Stimulated activated naive B cell treated with anti-CD40 and anti-IgM and Interleukin-4, amounts not matched to agents 10 μg/mL and 1 μg/mL and 100 μg/mL, for 72 hours (primary cell): ENCODE measurements at regions not wholly inside any gene's neighbourhood (a gene's known extent, or its start where the extent isn't known, plus 50 kb on each side); places are given as distances from the start of the nearest gene placed in this dataset.
A peak's percentile ranks its signal among the peaks of the same experiment; 100 is the strongest.
"Not testable (repeated sequence)": the region's sequence is repeated elsewhere in the genome, so short reads cannot be mapped to it uniquely, and the experiment has no call there.

Experiments used
- ATAC-seq, 2 donors: fragments of 150-1000 bp; cut with Tn5 transposase; replicated peaks; 2 replicates each; pipeline ENCODE4 v1.10.0; 2021; ENCODE audit warnings: moderate library complexity in 1 of 2
- DNase-seq: peaks from one replicate; pipeline ENCODE4 v3.0.0; 2021
- H3K27ac Mint-ChIP-seq: one replicate; pipeline ENCODE4 v1.8.0; 2022; ENCODE audit warnings: mild to moderate bottlenecking, mixed read lengths
- H3K27me3 Mint-ChIP-seq, 2 donors: one replicate each; pipeline ENCODE4 v1.8.0; 2022; ENCODE audit warnings: mixed read lengths in 2 of 2
- H3K36me3 Mint-ChIP-seq, 2 donors: one replicate each; pipeline ENCODE4 v1.8.0; 2022; ENCODE audit warnings: mixed read lengths in 2 of 2, mild to moderate bottlenecking in 1 of 2
- H3K4me1 Mint-ChIP-seq, 2 donors: one replicate each; pipeline ENCODE4 v1.8.0; 2022; ENCODE audit warnings: mixed read lengths in 2 of 2, mild to moderate bottlenecking in 1 of 2
- H3K4me3 Mint-ChIP-seq, 2 donors: one replicate each; pipeline ENCODE4 v1.8.0; 2022; ENCODE audit warnings: mild to moderate bottlenecking in 2 of 2, mixed read lengths in 2 of 2, moderate library complexity in 1 of 2
- H3K9me3 Mint-ChIP-seq, 2 donors: one replicate each; pipeline ENCODE4 v1.8.0; 2022; ENCODE audit warnings: mixed read lengths in 2 of 2, mild to moderate bottlenecking in 1 of 2

GRCh38 chr18:42340423-42341009 lies 385.5 kb downstream of the PIK3C3 start:
- no peak for ATAC-seq
- DNase-seq: no peak
- no peak overlapping the region for H3K27ac Mint-ChIP-seq
- no peaks in the 10 kb centered on the region for H3K36me3 Mint-ChIP-seq
- peaks cover 7 to 8% of the 10 kb centered on the region in 2 donors for H3K9me3 Mint-ChIP-seq
- H3K27me3 Mint-ChIP-seq: no peaks in the 10 kb centered on the region
- no peak overlapping the region for H3K4me3 Mint-ChIP-seq
- H3K4me1 Mint-ChIP-seq: no peaks in the 10 kb centered on the region

- no peaks in the 10 kb centered on the region for H3K27me3 Mint-ChIP-seq
- DNase-seq (no peak), ATAC-seq (no peak)
- H3K36me3 Mint-ChIP-seq: no peaks in the 10 kb centered on the region
- peaks cover 7 to 8% of the 10 kb centered on the region in 2 donors for H3K9me3 Mint-ChIP-seq
- H3K27ac Mint-ChIP-seq: no peak overlapping the region
- no peak overlapping the region for H3K4me3 Mint-ChIP-seq
- no peaks in the 10 kb centered on the region for H3K4me1 Mint-ChIP-seq
Observed at GRCh38 chr18:42341423-42341822, 386.4 kb downstream of the PIK3C3 start.

- no peak for DNase-seq
- H3K27ac Mint-ChIP-seq: no peak overlapping the region
Observed at GRCh38 chr18:42348722-42349121, 393.7 kb downstream of the PIK3C3 start.

GRCh38 chr18:42351455-42351854 lies 396.4 kb downstream of the PIK3C3 start:
- H3K4me3 Mint-ChIP-seq: no peak overlapping the region

More at GRCh38 chr18:42348722-42349121, 393.7 kb downstream of the PIK3C3 start:
- no peaks in the 10 kb centered on the region for H3K9me3 Mint-ChIP-seq
- peak in 1 of 2 donors; percentile 16 for ATAC-seq
- H3K4me1 Mint-ChIP-seq: no peaks in the 10 kb centered on the region
- no peaks in the 10 kb centered on the region for H3K36me3 Mint-ChIP-seq
- no peaks in the 10 kb centered on the region for H3K27me3 Mint-ChIP-seq
- no peak overlapping the region for H3K4me3 Mint-ChIP-seq

GRCh38 chr18:42360716-42361115 lies 405.7 kb downstream of the PIK3C3 start:
- H3K27ac Mint-ChIP-seq: no peak overlapping the region
- H3K36me3 Mint-ChIP-seq: no peaks in the 10 kb centered on the region
- no peak for DNase-seq
- no peak overlapping the region for H3K4me3 Mint-ChIP-seq
- ATAC-seq: no peak
- no peaks in the 10 kb centered on the region for H3K4me1 Mint-ChIP-seq
- no peaks in the 10 kb centered on the region for H3K27me3 Mint-ChIP-seq
- no peaks in the 10 kb centered on the region for H3K9me3 Mint-ChIP-seq

More at GRCh38 chr18:42351455-42351854, 396.4 kb downstream of the PIK3C3 start:
- H3K27me3 Mint-ChIP-seq: no peaks in the 10 kb centered on the region
- H3K9me3 Mint-ChIP-seq: no peaks in the 10 kb centered on the region
- no peaks in the 10 kb centered on the region for H3K4me1 Mint-ChIP-seq
- ATAC-seq (no peak), DNase-seq (no peak)
- no peaks in the 10 kb centered on the region for H3K36me3 Mint-ChIP-seq
- no peak overlapping the region for H3K27ac Mint-ChIP-seq

- Mint-ChIP-seq H3K9me3 (no peaks in the 10 kb centered on the region), H3K4me1 (no peaks in the 10 kb centered on the region), H3K36me3 (no peaks in the 10 kb centered on the region), H3K27me3 (no peaks in the 10 kb centered on the region), H3K4me3 (no peak overlapping the region), H3K27ac (no peak overlapping the region)
- DNase-seq (no peak), ATAC-seq (no peak)
Observed at GRCh38 chr18:42363446-42364441, 408.7 kb downstream of the PIK3C3 start.

GRCh38 chr18:42364766-42365165 lies 409.7 kb downstream of the PIK3C3 start:
- no peak overlapping the region for H3K27ac Mint-ChIP-seq
- H3K9me3 Mint-ChIP-seq: no peaks in the 10 kb centered on the region
- ATAC-seq (no peak), DNase-seq (no peak)
- no peaks in the 10 kb centered on the region for H3K27me3 Mint-ChIP-seq
- H3K36me3 Mint-ChIP-seq: no peaks in the 10 kb centered on the region
- H3K4me3 Mint-ChIP-seq: no peak overlapping the region
- H3K4me1 Mint-ChIP-seq: no peaks in the 10 kb centered on the region

GRCh38 chr18:42365591-42365990 lies 410.6 kb downstream of the PIK3C3 start:
- H3K4me1 Mint-ChIP-seq: no peaks in the 10 kb centered on the region
- ATAC-seq: no peak
- no peak overlapping the region for H3K27ac Mint-ChIP-seq
- no peak overlapping the region for H3K4me3 Mint-ChIP-seq
- DNase-seq: no peak
- H3K9me3 Mint-ChIP-seq: no peaks in the 10 kb centered on the region
- no peaks in the 10 kb centered on the region for H3K27me3 Mint-ChIP-seq
- no peaks in the 10 kb centered on the region for H3K36me3 Mint-ChIP-seq

GRCh38 chr18:42373584-42373983 lies 418.6 kb downstream of the PIK3C3 start:
- ATAC-seq (no peak), DNase-seq (no peak)
- H3K4me1 Mint-ChIP-seq: no peaks in the 10 kb centered on the region
- no peaks in the 10 kb centered on the region for H3K36me3 Mint-ChIP-seq
- H3K4me3 Mint-ChIP-seq: no peak overlapping the region
- H3K27me3 Mint-ChIP-seq: no peaks in the 10 kb centered on the region
- no peak overlapping the region for H3K27ac Mint-ChIP-seq
- H3K9me3 Mint-ChIP-seq: peaks cover 0 to 1% of the 10 kb centered on the region in 2 donors

- Mint-ChIP-seq H3K9me3 (peaks cover 0 to 3% of the 10 kb centered on the region in 2 donors), H3K27me3 (no peaks in the 10 kb centered on the region), H3K27ac (no peak overlapping the region), H3K4me1 (no peaks in the 10 kb centered on the region), H3K4me3 (no peak overlapping the region), H3K36me3 (no peaks in the 10 kb centered on the region)
- ATAC-seq: no peak
- DNase-seq: no peak
Observed at GRCh38 chr18:42374961-42375360, 419.9 kb downstream of the PIK3C3 start.

GRCh38 chr18:42378854-42379253 lies 423.8 kb downstream of the PIK3C3 start:
- H3K27ac Mint-ChIP-seq, H3K27me3 Mint-ChIP-seq, H3K36me3 Mint-ChIP-seq, ATAC-seq, H3K4me1 Mint-ChIP-seq, H3K9me3 Mint-ChIP-seq, H3K4me3 Mint-ChIP-seq, DNase-seq: not testable (repeated sequence)

GRCh38 chr18:42381236-42381635 lies 426.2 kb downstream of the PIK3C3 start:
- H3K4me3 Mint-ChIP-seq, H3K9me3 Mint-ChIP-seq, H3K27ac Mint-ChIP-seq, H3K27me3 Mint-ChIP-seq, DNase-seq, H3K4me1 Mint-ChIP-seq, ATAC-seq, H3K36me3 Mint-ChIP-seq: not testable (repeated sequence)

- H3K36me3 Mint-ChIP-seq: no peaks in the 10 kb centered on the region
- DNase-seq (no peak), ATAC-seq (no peak)
- no peak overlapping the region for H3K27ac Mint-ChIP-seq
- no peaks in the 10 kb centered on the region for H3K27me3 Mint-ChIP-seq
- no peak overlapping the region for H3K4me3 Mint-ChIP-seq
- H3K9me3 Mint-ChIP-seq: peaks cover 0 to 2% of the 10 kb centered on the region in 2 donors
- no peaks in the 10 kb centered on the region for H3K4me1 Mint-ChIP-seq
Observed at GRCh38 chr18:42392416-42392815, 437.4 kb downstream of the PIK3C3 start.

- Mint-ChIP-seq H3K4me1 (no peaks in the 10 kb centered on the region), H3K9me3 (peaks cover 0 to 2% of the 10 kb centered on the region in 2 donors), H3K4me3 (no peak overlapping the region), H3K36me3 (no peaks in the 10 kb centered on the region), H3K27me3 (no peaks in the 10 kb centered on the region), H3K27ac (no peak overlapping the region)
- DNase-seq (no peak), ATAC-seq (no peak)
Observed at GRCh38 chr18:42392926-42393325, 437.9 kb downstream of the PIK3C3 start.

GRCh38 chr18:42394238-42394637 lies 439.2 kb downstream of the PIK3C3 start:
- Mint-ChIP-seq H3K4me1 (no peaks in the 10 kb centered on the region), H3K4me3 (no peak overlapping the region), H3K9me3 (peaks cover 0 to 2% of the 10 kb centered on the region in 2 donors), H3K36me3 (no peaks in the 10 kb centered on the region), H3K27me3 (no peaks in the 10 kb centered on the region), H3K27ac (no peak overlapping the region)
- ATAC-seq (no peak), DNase-seq (no peak)
